ENCODE measurements at regions not wholly inside any gene's neighbourhood (a gene's known extent, or its start where the extent isn't known, plus 50 kb on each side); places are given as distances from the start of the nearest gene placed in this dataset.
"Not testable (repeated sequence)": the region's sequence is repeated elsewhere in the genome, so short reads cannot be mapped to it uniquely, and the experiment has no call there.

GRCh38 chr1:120629832-120630455, 93.8 kb upstream of the NBPF26 start:
- DNase-seq; intact Hi-C loops (cut with micrococcal nuclease); CTCF ChIA-PET; POLR2A ChIA-PET; H3K36me3 Mint-ChIP-seq; H3K4me3 Mint-ChIP-seq; H3K27ac Mint-ChIP-seq; H3K4me1 Mint-ChIP-seq (ENCODE audit: low read depth); H3K9me3 Mint-ChIP-seq; H3K27me3 Mint-ChIP-seq: not testable (repeated sequence)

GRCh38 chr1:120634816-120635806, 88.6 kb upstream of the NBPF26 start:
- H3K36me3 Mint-ChIP-seq; POLR2A ChIA-PET; H3K4me3 Mint-ChIP-seq; CTCF ChIA-PET; H3K9me3 Mint-ChIP-seq; H3K27me3 Mint-ChIP-seq; H3K4me1 Mint-ChIP-seq (ENCODE audit: low read depth); DNase-seq; intact Hi-C loops (cut with micrococcal nuclease); H3K27ac Mint-ChIP-seq: not testable (repeated sequence)

- H3K27me3 Mint-ChIP-seq; CTCF ChIA-PET; H3K4me1 Mint-ChIP-seq (ENCODE audit: low read depth); H3K4me3 Mint-ChIP-seq; DNase-seq; H3K36me3 Mint-ChIP-seq; H3K27ac Mint-ChIP-seq; intact Hi-C loops (cut with micrococcal nuclease); H3K9me3 Mint-ChIP-seq; POLR2A ChIA-PET: not testable (repeated sequence)
These were observed 83.3 kb upstream of the NBPF26 start for GRCh38 chr1:120640261-120641013.

- H3K36me3 Mint-ChIP-seq; H3K9me3 Mint-ChIP-seq; CTCF ChIA-PET; DNase-seq; H3K4me3 Mint-ChIP-seq; POLR2A ChIA-PET; intact Hi-C loops (cut with micrococcal nuclease); H3K27me3 Mint-ChIP-seq; H3K4me1 Mint-ChIP-seq (ENCODE audit: low read depth); H3K27ac Mint-ChIP-seq: not testable (repeated sequence)
These were observed 82.8 kb upstream of the NBPF26 start for GRCh38 chr1:120641014-120641302.

GRCh38 chr1:120647182-120647581, 76.6 kb upstream of the NBPF26 start:
- DNase-seq; H3K9me3 Mint-ChIP-seq; intact Hi-C loops (cut with micrococcal nuclease); H3K4me1 Mint-ChIP-seq (ENCODE audit: low read depth); H3K36me3 Mint-ChIP-seq; H3K27me3 Mint-ChIP-seq; H3K27ac Mint-ChIP-seq; CTCF ChIA-PET; POLR2A ChIA-PET; H3K4me3 Mint-ChIP-seq: not testable (repeated sequence)

GRCh38 chr1:120648915-120649623, 74.7 kb upstream of the NBPF26 start:
- H3K4me1 Mint-ChIP-seq (ENCODE audit: low read depth); intact Hi-C loops (cut with micrococcal nuclease); H3K27me3 Mint-ChIP-seq; H3K4me3 Mint-ChIP-seq; H3K27ac Mint-ChIP-seq; CTCF ChIA-PET; DNase-seq; H3K36me3 Mint-ChIP-seq; H3K9me3 Mint-ChIP-seq; POLR2A ChIA-PET: not testable (repeated sequence)

GRCh38 chr1:120649730-120650129, 74.0 kb upstream of the NBPF26 start:
- DNase-seq; H3K36me3 Mint-ChIP-seq; H3K27me3 Mint-ChIP-seq; H3K4me1 Mint-ChIP-seq (ENCODE audit: low read depth); H3K9me3 Mint-ChIP-seq; CTCF ChIA-PET; H3K4me3 Mint-ChIP-seq; POLR2A ChIA-PET; intact Hi-C loops (cut with micrococcal nuclease); H3K27ac Mint-ChIP-seq: not testable (repeated sequence)

- H3K27ac Mint-ChIP-seq; intact Hi-C loops (cut with micrococcal nuclease); H3K27me3 Mint-ChIP-seq; H3K4me3 Mint-ChIP-seq; DNase-seq; CTCF ChIA-PET; H3K4me1 Mint-ChIP-seq (ENCODE audit: low read depth); H3K9me3 Mint-ChIP-seq; H3K36me3 Mint-ChIP-seq; POLR2A ChIA-PET: not testable (repeated sequence)
These were observed 69.6 kb upstream of the NBPF26 start for GRCh38 chr1:120654114-120654513.

- H3K36me3 Mint-ChIP-seq; H3K27ac Mint-ChIP-seq; POLR2A ChIA-PET; H3K27me3 Mint-ChIP-seq; DNase-seq; intact Hi-C loops (cut with micrococcal nuclease); H3K4me3 Mint-ChIP-seq; H3K9me3 Mint-ChIP-seq; CTCF ChIA-PET; H3K4me1 Mint-ChIP-seq (ENCODE audit: low read depth): not testable (repeated sequence)
These were observed 68.4 kb upstream of the NBPF26 start for GRCh38 chr1:120655394-120655793.

GRCh38 chr1:120656116-120656515, 67.6 kb upstream of the NBPF26 start:
- DNase-seq; H3K9me3 Mint-ChIP-seq; H3K4me1 Mint-ChIP-seq (ENCODE audit: low read depth); intact Hi-C loops (cut with micrococcal nuclease); H3K36me3 Mint-ChIP-seq; H3K27ac Mint-ChIP-seq; CTCF ChIA-PET; H3K4me3 Mint-ChIP-seq; H3K27me3 Mint-ChIP-seq; POLR2A ChIA-PET: not testable (repeated sequence)

- H3K4me3 Mint-ChIP-seq; intact Hi-C loops (cut with micrococcal nuclease); H3K9me3 Mint-ChIP-seq; H3K27me3 Mint-ChIP-seq; CTCF ChIA-PET; DNase-seq; H3K27ac Mint-ChIP-seq; POLR2A ChIA-PET; H3K36me3 Mint-ChIP-seq; H3K4me1 Mint-ChIP-seq (ENCODE audit: low read depth): not testable (repeated sequence)
These were observed 65.9 kb upstream of the NBPF26 start for GRCh38 chr1:120657804-120658203.

GRCh38 chr1:120658622-120659021, 65.1 kb upstream of the NBPF26 start:
- H3K9me3 Mint-ChIP-seq, POLR2A ChIA-PET, CTCF ChIA-PET: not testable (repeated sequence)

More at GRCh38 chr1:120658622-120659021, 65.1 kb upstream of the NBPF26 start:
- H3K36me3 Mint-ChIP-seq; H3K27ac Mint-ChIP-seq; H3K4me1 Mint-ChIP-seq (ENCODE audit: low read depth); H3K27me3 Mint-ChIP-seq; H3K4me3 Mint-ChIP-seq; DNase-seq; intact Hi-C loops (cut with micrococcal nuclease): not testable (repeated sequence)

Data from activated CD4-positive, alpha-beta memory T cell treated with anti-CD3 and anti-CD28 coated beads for 36 hours (primary cell).